GM21825 (cell line): ENCODE measurements at regions not wholly inside any gene's neighbourhood (a gene's known extent, or its start where the extent isn't known, plus 50 kb on each side); places are given as distances from the start of the nearest gene placed in this dataset.
"Not testable (repeated sequence)": the region's sequence is repeated elsewhere in the genome, so short reads cannot be mapped to it uniquely, and the experiment has no call there.

Experiments
- ATAC-seq: cut with Tn5 transposase; IDR thresholded peaks from one replicate; pipeline ENCODE4 v1.9.1; 2021; ENCODE audit warnings: mild to moderate bottlenecking, moderate library complexity; ENCODE audit not compliant: unreplicated experiment

GRCh38 chr9:22817181-22817580, 370.6 kb downstream of the DMRTA1 start:
- no peak for ATAC-seq

DNA sequence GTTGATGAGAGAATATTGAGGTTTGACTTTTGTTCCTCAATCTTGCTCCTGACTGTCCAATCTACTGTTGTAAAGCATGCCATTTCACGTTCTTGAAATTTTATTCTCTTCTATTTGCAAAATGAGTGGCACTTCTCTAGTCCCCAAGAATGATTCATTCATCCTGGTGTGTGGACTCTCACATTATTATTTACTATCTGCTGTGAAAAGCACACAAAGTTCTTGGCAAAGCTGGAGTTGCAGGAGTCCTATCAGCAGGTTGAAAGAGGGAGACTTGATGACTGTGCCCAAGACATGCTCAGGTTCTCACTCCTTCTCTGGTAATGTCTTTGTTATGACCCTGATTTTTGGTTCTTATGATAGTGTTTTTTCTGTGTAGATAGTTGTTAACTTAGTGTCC, 382.6 kb downstream of the DMRTA1 start:
- no peak for ATAC-seq

- no peak for ATAC-seq
These were observed 391.6 kb downstream of the DMRTA1 start for GRCh38 chr9:22838266-22838665.

- ATAC-seq = no peak
These were observed 394.0 kb downstream of the DMRTA1 start for GRCh38 chr9:22840641-22841040.

- not testable (repeated sequence) for ATAC-seq
These were observed 398.6 kb downstream of the DMRTA1 start for GRCh38 chr9:22845243-22845642.

DNA sequence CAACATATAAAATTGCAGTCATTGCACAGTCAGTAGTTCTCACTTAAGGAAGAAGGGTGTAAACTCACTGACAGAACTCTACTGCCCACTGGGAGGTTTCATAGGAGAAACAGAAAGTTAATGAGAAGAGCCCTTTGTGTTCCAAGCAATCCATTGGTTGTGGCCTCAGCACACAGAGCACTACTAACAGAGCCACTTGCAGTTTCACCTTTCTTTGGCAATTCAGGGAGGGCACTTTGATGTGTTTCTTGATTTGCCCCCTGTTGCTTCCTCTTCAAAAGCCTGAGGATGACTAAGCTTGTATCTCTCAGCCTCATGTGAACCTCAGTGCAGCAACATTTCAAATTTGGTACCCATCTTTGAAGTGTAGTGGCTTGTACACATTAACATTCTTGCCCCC, 409.4 kb downstream of the DMRTA1 start:
- no peak for ATAC-seq

GRCh38 chr9:22857316-22857715, 410.7 kb downstream of the DMRTA1 start:
- no peak for ATAC-seq

DNA sequence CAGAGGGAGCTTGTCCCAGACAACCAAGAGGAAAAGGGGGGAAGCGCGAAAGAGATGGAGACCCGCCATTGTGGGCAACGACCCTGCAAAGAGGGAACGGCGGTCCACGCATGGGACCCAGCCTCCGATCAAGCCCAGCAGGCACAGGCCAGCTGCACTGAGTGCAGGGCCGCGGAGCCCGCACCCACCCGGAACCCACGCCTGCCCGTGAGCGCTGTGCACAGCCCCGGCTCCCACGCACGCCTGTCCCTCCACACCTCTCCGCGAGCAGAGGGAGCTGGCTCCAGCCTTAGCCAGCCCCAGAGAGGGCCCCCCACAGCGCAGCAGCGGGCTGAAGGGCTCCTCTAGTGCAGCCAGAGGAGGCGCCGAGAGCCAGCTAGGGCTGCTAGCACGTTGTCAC, 416.5 kb downstream of the DMRTA1 start:
- ATAC-seq = no peak

GRCh38 chr9:22863736-22864135, 417.1 kb downstream of the DMRTA1 start:
- no peak for ATAC-seq

DNA sequence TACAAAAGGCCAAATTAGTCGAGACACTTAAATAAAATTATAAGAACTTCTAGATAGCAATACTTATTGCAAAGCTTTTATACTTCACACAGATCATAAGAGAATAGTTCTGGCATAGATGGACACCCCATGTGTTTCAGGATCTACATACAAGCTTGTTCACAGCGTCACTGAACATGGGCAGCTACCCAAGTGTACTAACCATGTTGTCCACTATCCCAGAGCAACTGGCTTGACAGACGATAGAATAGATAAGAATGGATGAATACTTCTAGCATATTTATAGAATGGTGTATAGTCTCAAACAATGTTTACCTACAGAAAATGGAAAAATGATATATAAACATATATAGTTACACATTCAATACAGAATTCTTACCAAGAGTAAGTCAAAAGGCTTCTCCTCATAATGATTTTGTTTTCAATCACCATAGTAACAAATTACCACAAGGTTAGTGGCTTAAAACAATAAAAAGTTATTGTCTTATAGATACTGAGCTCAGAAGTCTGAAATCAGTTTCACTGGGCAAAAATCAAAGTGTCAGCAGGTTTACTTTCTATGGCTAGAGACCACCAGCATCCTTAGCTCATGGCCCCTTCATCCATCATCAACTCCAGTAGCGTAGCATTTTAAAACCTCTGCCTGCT, 446.7 kb downstream of the DMRTA1 start:
- no peak for ATAC-seq

DNA sequence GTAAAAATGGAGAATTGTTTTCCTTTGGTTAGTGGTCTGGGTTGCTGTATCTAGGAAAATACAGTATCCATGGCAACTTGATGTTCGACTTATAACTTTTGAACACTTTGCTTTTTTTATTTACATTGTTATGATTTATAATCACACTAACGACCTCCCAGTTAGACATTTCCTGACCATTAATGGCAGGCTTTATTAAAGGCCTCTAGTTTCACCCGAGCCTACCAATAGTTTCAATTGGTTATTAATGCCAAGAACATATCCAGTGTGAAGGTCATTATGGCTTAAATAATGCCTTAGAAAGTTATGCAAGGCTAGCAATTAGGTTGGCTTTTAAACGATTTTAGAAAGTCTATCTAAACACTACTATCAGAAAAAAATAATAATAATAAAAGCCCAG, 452.0 kb downstream of the DMRTA1 start:
- no peak for ATAC-seq

GRCh38 chr9:22911632-22912031, 465.0 kb downstream of the DMRTA1 start:
- ATAC-seq = no peak

DNA sequence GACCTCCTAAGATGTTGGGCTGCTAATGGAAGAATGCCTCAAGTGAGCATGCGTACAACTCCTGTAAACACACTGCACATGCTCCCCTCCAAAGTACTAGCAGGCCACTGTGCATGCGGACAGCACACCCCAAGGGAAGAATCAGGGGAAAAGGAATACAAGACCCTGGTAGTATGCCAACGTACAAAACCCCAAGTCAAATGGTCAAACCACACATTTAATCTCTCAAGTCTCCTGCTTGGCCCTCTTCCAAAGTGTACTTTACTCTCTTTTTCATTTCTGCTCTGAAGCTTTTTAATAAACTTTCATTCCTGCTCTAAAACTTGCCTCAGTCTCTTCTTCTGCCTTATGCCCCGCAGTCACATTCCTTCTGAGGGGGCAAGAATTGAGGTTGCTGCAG, 466.4 kb downstream of the DMRTA1 start:
- no peak for ATAC-seq

GRCh38 chr9:22913518-22913917, 466.9 kb downstream of the DMRTA1 start:
- ATAC-seq = no peak

DNA sequence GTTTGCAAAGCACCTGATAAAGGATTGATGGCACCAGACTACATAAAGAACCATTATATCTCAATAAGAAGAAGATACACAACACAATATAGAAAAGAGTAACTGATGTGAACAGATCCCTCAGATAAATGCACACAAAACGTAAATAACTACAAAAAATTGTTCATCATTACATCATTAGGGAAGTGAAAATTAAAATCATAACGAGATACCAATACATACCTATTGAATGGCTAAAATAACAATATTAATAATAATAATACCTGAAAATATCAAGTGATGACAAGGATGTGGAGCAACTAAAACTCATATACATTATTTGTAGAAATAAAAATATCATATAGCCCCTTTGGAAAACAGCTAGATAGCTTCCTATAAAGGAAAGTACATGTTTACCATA, 469.5 kb downstream of the DMRTA1 start:
- no peak for ATAC-seq

GRCh38 chr9:22919423-22919822, 472.8 kb downstream of the DMRTA1 start:
- ATAC-seq = no peak

- ATAC-seq = no peak
These were observed 475.1 kb downstream of the DMRTA1 start for GRCh38 chr9:22921742-22922141.

DNA sequence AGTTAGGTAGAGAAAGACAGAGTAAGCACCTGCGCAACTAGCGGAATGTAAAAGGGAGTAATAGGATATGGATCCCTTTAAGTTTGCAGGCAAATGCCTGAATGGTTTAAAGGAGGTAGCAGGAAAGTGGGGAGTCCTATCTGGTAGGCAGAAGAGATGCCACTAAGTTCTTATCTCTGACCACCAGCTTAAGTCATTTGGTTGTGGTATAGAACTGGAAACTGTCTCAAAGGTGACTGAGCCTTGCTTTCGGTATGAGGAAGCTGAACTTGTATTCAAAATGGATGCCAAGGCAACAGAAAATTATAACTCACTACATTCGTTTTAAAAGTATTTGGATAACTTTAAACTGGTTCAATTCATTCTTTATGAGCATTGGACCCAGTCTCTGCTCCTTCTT, 475.6 kb downstream of the DMRTA1 start:
- ATAC-seq = no peak

DNA sequence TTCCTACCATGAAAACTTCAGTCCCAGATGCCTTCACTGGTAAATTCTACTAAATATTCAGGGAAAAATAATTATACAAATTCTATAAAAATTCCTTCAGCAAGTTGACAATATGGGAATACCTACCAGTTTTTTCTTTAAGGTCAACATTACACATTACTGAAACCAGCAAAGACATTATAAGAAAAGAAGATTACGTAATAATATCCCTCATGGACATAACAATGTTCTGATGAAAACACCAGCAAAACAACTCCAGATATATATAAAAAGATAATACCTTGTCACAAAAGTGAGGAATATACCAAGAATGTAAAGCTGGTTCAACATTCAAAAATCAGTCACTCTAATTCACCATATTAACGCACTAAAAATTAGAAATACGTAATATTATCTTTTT, 507.9 kb downstream of the DMRTA1 start:
- ATAC-seq = no peak

DNA sequence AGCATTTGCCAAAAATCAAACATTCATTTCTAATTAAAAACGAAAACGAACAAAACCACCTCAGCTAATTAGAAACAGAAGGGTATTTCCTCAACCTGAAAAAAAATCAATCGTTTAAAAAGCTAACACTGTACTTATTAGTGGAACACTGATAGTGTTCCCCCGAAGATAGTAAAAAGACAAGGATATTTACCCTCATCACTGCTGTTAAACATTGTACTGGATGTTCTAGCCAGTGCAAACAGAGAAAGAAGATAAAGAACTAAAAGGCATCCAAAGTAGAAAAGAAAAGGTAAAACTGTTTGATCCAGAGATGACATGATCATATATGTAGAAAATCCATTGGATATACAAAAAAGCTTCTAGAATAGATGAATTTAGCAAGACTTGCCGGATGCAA, 508.3 kb downstream of the DMRTA1 start:
- ATAC-seq = no peak

GRCh38 chr9:22969350-22969979, 522.8 kb downstream of the DMRTA1 start:
- ATAC-seq = no peak

- no peak for ATAC-seq
These were observed 523.9 kb downstream of the DMRTA1 start for GRCh38 chr9:22970434-22970975.

DNA sequence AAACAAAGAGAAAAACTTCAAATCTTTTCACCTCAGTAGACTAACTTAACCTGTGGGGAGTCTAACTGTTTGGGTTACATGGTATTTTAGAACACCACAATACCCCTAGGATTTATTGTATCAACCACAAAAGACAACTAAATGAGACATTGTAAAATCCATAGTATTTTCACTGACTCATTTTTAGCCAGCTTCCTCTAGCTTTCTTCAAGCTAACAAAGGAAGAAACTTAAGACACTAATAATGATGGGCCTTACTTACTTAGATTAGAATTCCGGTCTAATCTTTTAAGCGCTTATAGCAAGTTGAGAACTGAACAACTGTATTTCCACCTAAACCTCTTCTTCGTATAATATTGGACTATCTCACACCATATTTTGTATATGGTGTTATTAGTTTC, 529.3 kb downstream of the DMRTA1 start:
- ATAC-seq = no peak
